ENCODE measurements at regions not wholly inside any gene's neighbourhood (a gene's known extent, or its start where the extent isn't known, plus 50 kb on each side); places are given as distances from the start of the nearest gene placed in this dataset.

- no peak overlapping the region for H3K27ac Mint-ChIP-seq
- H3K4me3 Mint-ChIP-seq: no peak overlapping the region
- no peak overlapping the region for H3K56ac ChIP-seq (ENCODE audit: insufficient read length, low read depth, low read length)
- no peak overlapping the region for H4K5ac ChIP-seq (ENCODE audit: insufficient read length, low read depth, low read length)
- H4K91ac ChIP-seq (ENCODE audit: insufficient read length, low read depth, low read length): no peak overlapping the region
- no CpG with 5 or more reads among the region's 7 CpGs for WGBS (ENCODE audit: extremely low coverage, insufficient read length, low lambda C conversion rate)
- no peaks in the 10 kb centered on the region for H3K4me1 ChIP-seq (ENCODE audit: insufficient read depth, low read length)
- H2AK5ac ChIP-seq (ENCODE audit: insufficient read length, low read length): no peak overlapping the region
- H3K18ac ChIP-seq (ENCODE audit: insufficient read length, low read depth, low read length): no peak overlapping the region
- no peak overlapping the region for H3T11ph ChIP-seq (ENCODE audit: low read length)
- H3K27me3 Mint-ChIP-seq (ENCODE audit: low read depth): no peaks in the 10 kb centered on the region
- H2BK15ac ChIP-seq (ENCODE audit: low read depth, low read length): no peak overlapping the region
- no peak overlapping the region for H4K8ac ChIP-seq (replicated peaks; ENCODE audit: insufficient read length, low read depth, low read length)
- H3K23ac ChIP-seq (ENCODE audit: insufficient read length, low read depth, low read length): no peak overlapping the region
- no peak overlapping the region for H2BK5ac ChIP-seq (ENCODE audit: insufficient read length, low read length)
- H3K9me3 ChIP-seq (ENCODE audit: control insufficient read depth, low read depth, low read length): no peaks in the 10 kb centered on the region
- H2BK12ac ChIP-seq (ENCODE audit: insufficient read length, low read depth, low read length): no peak overlapping the region
- no peak overlapping the region for H3K4ac ChIP-seq (ENCODE audit: low read depth, low read length)
- H3K79me2 ChIP-seq (ENCODE audit: insufficient read depth, low read length): no peaks in the 10 kb centered on the region
- no peak overlapping the region for H3K4me2 ChIP-seq (ENCODE audit: insufficient read depth, insufficient read length, low read length)
- no peaks in the 10 kb centered on the region for H4K20me1 ChIP-seq (ENCODE audit: control insufficient read depth, insufficient read depth, insufficient read length)
- H3K9ac ChIP-seq (ENCODE audit: extremely low read depth, insufficient read length, low read length): no peak overlapping the region
- no peak overlapping the region for H3K27ac ChIP-seq (ENCODE audit: insufficient read length, low read depth, low read length)
- H2BK20ac ChIP-seq (ENCODE audit: low read depth, low read length, poor library complexity, severe bottlenecking): no peak overlapping the region
- no peak overlapping the region for H2AFZ ChIP-seq (ENCODE audit: low read length)
- DNase-seq: no peak
- no peaks in the 10 kb centered on the region; a peak in 2 of 4 replicates for H3K4me1 Mint-ChIP-seq
- TF ChIP-seq, protein P1, sequence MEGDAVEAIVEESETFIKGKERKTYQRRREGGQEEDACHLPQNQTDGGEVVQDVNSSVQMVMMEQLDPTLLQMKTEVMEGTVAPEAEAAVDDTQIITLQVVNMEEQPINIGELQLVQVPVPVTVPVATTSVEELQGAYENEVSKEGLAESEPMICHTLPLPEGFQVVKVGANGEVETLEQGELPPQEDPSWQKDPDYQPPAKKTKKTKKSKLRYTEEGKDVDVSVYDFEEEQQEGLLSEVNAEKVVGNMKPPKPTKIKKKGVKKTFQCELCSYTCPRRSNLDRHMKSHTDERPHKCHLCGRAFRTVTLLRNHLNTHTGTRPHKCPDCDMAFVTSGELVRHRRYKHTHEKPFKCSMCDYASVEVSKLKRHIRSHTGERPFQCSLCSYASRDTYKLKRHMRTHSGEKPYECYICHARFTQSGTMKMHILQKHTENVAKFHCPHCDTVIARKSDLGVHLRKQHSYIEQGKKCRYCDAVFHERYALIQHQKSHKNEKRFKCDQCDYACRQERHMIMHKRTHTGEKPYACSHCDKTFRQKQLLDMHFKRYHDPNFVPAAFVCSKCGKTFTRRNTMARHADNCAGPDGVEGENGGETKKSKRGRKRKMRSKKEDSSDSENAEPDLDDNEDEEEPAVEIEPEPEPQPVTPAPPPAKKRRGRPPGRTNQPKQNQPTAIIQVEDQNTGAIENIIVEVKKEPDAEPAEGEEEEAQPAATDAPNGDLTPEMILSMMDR (conservative IDR thresholded peaks at IDR 0.05): no peak
- no peaks in the 10 kb centered on the region for H3K23me2 ChIP-seq (ENCODE audit: insufficient read length, low read depth, low read length, poor library complexity, severe bottlenecking)
- H3K79me1 ChIP-seq (ENCODE audit: insufficient read depth, low read depth, low read length, poor library complexity, severe bottlenecking): no peaks in the 10 kb centered on the region
- no peaks in the 10 kb centered on the region; a peak in 1 of 5 replicates for H3K9me3 Mint-ChIP-seq
- no peak overlapping the region for H2BK120ac ChIP-seq (ENCODE audit: low read depth, low read length, poor library complexity, severe bottlenecking)
- H3K27me3 ChIP-seq (ENCODE audit: insufficient read depth, low read length): no peaks in the 10 kb centered on the region
- H3K14ac ChIP-seq (ENCODE audit: insufficient read depth, low read length): no peak overlapping the region
- no peaks in the 10 kb centered on the region for H3K36me3 Mint-ChIP-seq (ENCODE audit: insufficient read depth in 1 of 3, low read depth in 3 of 3)
Measured at GRCh38 chr9:29778281-29778849, 2205.1 kb upstream of the C9orf72 start.

Data from H9 (cell line).